ENCODE measurements at regions not wholly inside any gene's neighbourhood (a gene's known extent, or its start where the extent isn't known, plus 50 kb on each side); places are given as distances from the start of the nearest gene placed in this dataset.

DNA sequence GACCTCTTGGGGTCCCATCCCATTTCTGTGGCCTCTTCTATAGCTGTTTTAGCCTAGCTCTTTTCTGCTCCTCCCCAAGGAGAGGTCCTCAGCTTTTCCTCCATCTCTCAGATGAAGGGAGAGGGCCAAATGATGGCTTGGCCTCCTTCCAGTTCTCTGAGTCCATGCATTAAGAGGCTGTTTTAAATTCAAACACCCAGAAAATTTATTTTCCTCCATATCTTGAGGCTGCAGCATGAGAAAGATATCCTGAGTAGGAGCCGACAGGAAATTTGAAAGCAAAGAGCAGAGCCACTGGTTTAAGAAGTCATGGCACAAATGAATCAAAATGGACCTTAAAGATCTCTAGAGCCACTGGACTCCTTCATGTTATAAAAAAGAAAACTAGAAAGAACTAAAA lies 558.8 kb downstream of the MID1IP1 start:
- no peak for DNase-seq

DNA sequence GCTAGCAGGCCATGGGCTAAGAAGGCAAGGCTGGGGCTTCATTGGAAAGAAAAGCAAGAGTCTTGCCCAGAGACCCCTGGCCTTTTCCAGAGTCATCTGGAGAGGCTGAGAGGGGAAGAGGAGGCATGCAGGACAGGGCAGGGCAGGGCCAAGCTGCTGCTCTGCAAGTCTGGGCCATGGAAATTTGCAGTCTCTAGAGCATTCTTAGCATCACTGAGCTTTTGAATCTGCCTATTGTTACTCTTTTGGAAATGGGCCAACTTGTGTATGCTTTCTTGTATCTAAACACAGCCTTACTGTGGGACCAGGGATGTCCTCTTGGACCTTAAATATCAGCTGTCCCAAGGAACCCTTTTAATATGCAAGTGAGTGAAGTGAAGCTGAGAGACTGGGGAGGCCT lies 560.5 kb downstream of the MID1IP1 start:
- DNase-seq: no peak

DNA sequence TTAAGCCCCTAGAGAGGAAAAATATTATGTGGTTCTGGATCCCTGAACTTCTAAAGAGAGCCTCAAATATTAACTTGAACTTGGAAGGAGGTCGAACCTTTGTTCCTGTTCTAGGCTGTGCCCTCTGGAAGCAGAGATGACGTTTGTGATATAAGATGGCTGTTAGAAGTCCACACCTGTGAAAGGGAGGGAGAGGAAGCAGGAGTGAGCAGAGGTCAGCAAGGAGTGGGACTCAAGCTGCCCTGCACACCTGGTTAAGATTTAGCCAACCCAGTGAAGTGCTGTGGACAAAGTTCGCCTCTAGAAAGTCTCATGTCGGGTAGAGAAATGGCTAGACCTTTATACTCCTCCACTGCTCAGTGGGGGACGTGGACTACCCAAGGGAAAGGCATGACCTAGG lies 566.2 kb downstream of the MID1IP1 start:
- no peak for DNase-seq

DNA sequence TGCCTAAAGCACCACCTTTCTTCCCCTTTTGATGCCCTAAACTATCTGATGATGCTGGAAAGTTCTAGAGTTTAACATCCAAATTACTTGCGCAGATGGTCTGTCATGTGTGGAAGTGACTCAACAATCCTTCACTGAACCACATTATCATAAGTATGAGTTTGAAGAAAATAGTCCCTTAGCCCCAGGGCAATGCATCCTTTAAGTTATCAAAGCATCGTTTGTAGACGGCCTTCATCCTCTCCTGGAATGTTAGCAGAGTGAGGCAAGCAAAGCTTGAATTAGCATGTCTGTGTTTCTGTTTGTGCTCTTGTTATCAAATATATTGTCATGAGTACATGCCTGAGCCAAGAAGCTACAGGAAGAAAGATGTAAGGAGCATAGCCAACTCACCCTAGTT lies 570.9 kb downstream of the MID1IP1 start:
- DNase-seq: no peak

DNA sequence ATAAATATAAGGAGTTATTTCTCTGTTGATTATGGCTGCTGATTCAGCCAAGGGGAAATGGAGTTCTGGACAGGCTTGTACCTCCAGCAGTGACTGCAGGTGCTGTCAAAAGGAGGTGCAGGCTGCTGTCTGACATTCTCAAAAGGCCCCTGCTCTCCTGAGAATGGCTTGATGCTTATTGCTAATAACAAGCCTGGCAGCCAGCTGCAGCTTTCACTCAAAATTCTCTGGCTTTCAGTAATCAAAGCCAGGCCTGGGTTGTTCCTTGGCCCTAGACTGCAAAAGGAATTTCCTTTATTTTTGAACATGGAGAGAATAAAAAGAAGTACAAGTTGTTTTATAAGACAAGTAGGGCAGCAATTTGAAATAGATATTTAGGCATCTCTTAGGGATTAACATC lies 575.9 kb downstream of the MID1IP1 start:
- DNase-seq: no peak

DNA sequence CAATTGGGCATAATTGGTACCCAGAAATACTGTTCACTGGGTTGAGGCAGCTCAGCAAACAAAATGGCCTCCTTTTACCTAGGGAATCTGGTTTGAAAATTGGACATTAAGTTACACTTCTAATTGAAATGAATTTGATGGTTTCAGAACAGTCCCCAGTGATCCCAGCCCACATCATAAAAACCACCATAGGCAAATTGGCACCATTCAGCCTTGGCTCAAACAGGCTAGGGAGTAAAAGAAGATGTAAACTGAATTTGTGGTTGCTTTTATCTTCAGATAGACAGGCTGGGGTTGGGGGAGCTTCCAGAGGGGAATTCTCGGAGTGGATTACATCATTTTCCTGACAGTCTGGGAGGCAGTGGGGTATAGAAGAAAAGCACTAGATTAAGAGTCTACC lies 576.5 kb downstream of the MID1IP1 start:
- DNase-seq: no peak

DNA sequence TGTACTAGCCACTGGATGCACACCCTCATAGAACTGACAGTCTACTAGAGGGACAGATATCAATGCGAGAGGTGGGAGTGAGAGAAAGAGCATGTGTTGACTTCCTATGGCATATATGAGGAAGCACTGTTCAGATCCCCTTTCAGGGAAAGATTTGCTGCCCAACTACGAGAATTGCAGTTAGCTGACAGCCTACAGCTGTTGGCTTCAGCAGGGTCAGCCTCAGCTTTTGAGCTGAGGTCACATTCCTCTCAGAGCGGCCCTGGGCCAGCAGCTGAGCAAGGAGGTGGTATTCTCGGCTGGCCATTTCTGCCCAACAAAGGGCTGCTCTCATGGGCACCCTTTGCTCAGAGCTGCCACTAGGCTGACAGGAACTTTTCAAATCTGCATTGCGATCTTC lies 580.2 kb downstream of the MID1IP1 start:
- no peak for DNase-seq

DNA sequence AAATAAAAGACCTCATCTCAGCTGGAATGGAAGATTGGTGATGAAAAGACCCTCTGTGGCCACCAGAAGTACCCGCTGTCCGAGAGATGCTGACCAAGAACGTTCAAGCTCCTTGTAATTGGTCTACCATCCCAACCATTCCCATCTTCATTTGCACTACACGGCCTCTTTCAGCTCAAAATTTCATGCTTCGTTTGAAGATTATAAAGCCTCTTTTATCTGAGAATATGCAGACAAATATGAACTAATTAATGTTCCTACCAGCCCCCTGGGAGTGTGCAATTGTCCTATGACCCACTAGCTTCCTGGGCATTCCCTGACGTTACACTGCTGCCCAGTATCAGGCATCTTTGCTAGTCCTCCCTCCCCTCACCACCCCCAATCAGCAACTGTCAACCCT lies 583.7 kb downstream of the MID1IP1 start:
- DNase-seq: no peak

DNA sequence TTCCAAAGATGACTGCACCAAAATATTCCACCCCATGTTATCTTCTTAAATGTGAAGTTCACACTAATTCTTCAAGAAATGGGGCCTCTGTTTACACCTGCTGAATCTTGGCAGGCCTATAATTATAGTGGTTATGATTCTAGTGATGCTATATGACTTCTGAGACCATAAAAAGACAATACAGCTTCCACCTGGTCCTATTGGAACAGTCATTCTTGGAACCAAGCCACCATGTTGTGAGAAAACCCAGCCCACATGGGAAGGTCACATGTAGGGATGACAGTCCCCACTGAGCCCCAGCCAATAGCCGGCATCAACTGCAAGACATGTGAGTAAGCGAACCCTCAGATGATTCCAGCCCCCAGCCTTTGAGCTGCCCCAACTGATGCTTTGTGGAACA lies 587.5 kb downstream of the MID1IP1 start:
- DNase-seq: no peak

DNA sequence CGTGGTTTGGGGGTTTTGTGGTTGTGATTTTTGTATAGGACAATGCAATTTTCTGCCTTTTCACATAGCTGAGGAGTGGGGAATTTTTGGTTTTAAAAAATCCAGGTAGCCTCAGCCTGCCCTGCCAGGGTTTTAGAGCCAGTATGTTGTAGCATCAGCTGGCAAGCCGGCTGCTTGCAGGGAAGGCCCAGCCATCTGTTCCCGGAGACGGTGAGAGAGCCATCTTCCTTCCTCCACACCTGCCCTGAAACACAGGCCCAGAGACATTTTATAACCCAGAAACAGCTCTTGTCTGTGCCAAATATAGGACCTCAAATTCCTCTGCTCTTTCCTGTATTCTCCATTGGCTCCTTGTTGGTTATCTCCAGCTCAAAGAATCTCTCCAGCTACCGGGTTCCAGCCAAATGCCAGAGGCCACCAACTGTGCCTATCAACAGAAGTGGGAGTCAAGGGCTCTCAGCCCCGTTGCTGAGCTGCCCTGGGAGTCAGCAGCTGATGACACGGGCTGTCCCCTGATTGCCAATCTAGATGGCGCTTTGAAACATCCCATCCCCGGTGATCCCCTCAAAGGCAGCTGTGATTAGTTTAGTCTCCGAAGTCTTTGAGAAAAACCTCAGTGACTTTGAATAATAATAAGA lies 595.2 kb downstream of the MID1IP1 start:
- no peak for DNase-seq

DNA sequence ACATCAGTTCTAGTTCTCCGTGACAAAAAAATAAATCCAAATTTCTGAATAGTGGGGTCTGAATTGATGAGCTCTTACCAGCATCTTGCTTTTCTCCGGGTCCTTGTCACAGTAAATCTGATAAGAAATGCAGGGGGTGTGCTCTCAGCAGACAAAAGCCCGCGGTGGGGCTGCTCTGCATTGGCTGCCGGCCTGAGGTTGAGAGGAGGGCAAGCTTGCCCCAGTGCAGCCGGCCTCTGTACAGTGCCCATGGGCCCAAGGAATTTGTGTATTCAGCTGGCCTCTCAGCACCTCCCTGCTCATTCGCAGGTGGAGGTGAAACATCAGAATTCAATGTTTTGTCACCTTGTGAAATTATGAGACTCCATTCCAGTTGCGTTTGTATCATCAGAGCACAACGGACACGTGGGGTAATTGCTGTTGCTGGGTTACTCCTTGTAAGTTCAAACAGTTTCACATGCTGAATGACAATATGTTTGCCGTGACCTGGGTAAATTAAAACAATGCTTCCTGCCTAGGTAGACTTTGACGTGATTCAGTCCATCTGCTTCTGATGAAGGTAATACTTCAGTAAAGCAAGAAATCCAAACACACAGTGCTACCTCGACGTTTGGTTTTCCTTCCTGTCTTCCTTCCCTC lies 596.4 kb downstream of the MID1IP1 start:
- no peak for DNase-seq

DNA sequence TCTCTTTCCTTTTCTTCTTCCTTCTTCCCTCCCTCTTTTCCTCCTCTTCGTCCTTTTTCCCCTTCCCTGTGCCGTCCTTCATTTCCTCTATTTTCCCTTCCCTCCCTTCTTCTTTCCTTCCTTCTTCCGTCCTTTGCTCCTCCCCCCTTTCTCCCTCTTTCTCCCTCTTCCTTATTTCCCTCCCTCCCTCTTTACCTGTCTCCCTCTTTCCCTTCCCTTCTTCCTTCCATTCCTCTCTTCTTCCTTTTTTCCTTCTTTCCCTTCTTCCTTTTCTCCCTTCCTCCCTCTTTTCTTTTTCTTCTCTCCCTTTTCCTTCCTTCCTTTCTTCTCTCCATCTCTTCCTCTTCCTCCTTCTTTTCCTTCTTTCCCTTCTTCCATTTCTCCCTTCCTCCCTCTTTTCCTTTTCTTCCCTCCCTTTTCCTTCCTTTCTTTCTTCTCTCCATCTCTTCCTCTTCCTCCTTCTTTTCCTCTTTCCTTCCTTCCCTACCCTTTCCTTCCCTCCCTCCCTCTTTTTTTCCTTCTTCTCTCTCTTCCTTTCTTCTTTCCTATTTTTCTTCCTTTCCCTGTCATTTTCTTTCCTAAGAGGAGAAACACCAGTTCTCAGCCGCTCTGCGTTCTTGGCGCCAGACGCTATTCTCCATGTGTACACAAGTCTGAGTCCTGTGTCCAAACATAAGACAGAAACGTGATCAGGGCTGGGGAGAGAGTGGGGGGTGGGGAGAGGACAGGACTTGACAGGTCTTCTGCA lies 597.1 kb downstream of the MID1IP1 start:
- no peak for DNase-seq

DNA sequence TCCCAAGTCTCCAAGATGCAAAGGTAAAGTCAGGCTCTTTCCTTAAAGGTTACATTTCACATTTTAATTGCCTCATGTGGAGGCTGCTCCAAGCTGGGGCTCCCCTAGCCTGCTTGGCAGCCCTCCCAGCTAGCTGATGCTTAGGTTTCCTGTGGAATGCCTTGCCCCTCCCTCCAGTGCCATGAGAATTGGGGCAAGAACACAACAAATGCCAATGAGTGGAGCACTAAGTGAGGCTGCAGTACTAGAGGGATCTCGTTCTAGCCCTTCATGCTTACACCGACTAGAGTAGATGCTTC lies 597.7 kb downstream of the MID1IP1 start:
- DNase-seq: no peak

DNA sequence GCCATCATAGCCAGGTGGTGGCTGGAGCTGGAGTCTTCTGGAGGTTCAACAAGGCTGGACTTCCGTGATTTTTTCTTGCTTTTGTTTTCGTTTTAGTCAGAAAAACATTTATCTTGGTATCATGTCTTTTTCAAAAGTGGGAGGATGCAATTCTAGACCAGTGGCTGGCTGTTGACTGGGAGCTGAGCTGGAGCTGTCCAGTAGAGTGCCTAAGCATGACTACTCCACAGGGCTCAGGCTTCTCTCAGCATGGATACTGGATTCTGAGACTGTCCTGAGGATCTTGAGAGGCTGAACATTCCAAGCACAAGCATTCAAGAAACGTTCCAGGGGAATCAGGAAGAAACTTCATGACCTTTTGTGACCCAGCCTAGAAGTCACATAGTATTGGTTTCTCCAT lies 598.1 kb downstream of the MID1IP1 start:
- no peak for DNase-seq

DNA sequence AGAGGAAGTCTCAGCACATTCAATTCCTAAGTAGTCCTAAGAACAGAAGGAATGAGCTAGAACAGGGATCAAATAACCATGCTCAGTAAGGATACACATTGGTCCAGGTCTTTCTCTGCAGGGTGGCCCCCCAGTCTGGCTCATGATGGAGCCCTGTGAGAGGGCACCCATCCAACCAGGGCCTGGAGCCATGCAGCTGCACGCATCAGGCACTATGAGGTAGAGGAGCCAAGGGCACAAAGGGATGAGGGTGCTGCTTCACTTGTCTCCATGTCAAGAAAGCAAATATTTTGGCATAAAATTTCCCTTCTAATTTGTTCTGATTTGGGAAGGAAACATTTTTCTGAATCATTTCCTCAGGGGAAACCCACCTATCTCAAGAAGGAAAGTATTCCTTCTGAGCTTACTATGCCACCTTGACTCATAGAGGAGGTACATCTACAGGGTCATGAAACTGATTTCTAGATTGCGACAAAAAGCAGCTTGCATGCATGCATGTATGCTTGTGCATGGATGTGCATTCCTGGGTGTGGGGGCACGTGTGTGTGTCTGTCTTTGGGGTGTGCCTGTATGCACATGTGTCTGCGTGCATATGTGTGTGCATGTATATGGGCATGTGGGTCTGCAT lies 600.3 kb downstream of the MID1IP1 start:
- DNase-seq: no peak

DNA sequence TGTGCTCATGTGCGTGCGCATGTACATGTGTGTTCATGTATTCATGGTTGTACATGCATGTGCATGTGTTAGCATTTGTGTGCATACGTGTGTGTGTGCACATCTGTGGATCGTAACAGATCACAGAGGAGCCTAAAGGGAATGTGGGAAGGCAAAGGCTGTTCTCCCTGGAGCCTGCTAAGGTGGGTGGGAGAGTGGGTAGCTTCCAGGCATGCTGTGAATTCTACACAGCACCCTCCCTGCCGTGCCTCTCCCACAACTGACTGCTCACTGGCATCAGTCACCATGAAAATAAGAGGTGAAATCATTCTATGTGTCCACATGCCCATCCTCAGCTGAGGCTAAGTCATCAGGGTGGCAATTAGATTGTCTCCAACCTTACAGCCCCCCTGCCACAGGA lies 600.9 kb downstream of the MID1IP1 start:
- no peak for DNase-seq

DNA sequence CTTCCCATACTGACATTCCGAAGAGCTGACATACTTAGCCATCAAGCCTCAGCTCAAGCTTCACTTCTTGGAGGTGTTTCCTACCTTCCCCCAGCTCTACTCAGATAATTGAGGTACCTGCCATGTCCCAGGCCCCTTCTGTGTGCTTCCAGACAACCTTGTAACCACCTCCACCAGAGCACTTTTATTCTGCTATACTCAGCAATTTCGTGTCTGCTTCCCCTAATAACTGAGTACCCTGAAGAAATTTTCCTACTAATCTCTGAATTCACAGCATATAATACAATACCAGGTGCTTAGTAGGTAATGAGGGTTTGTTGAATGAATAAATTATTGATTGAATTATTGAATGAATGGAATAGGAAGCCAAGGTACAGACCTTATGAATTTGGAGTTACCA lies 605.5 kb downstream of the MID1IP1 start:
- DNase-seq: no peak

DNA sequence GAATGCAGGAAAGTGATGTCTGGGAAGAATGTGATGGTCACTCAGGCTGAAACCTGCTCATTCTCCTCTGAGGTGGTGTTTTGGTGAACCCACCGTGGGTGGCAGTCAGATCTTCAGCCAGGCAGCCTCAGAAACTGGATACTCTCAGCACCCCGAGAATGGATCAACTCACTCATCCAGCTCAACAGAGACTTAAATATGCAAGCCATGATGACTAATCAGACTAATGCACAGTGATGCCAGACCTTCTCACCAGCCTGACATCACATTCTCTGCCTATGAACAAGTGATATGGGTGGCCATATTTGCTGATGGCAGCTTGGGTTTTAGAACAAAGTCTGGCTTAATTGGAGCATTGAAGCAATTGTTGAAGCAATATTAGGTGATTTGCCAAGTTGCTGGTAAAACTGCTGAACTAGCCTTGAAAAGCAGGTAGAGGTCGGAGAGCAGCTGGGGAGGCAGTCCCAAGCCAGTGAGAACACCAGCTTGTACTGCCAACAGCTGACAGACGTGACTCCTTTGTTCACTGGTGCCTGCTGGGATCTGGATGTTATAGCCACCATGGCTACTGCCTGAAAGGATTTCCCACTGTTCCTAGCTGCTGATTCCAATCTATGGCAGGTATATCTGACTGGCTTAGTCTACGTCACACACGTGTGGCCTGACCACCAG lies 608.1 kb downstream of the MID1IP1 start:
- no peak for DNase-seq

DNA sequence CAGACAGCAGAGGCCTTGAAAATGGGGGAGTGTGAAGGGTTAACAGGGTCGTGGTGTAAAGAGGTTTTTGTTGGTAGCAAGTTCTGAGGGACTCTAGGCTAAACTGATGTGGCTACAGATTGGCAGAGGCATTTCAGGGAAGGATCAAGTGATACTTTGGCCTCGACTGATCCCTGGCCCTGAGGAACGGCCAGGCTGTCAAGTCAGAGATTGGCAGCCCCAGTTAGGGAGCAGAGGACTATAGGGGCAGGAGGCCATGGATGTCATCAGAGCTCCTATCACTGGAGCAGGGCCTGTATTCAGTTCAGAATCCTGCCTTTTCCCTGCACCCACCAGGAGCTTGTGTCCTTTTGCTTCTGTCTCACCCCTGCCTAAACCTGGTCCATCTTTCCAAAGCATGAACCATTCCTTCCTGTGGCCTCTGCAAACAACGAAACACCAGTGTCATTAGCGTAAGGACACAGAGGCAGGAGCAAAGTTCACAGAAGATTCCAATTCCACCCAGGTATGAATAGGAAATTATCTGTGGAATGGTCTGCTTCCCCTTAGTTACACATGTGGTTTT lies 613.1 kb downstream of the MID1IP1 start:
- no peak for DNase-seq

DNA sequence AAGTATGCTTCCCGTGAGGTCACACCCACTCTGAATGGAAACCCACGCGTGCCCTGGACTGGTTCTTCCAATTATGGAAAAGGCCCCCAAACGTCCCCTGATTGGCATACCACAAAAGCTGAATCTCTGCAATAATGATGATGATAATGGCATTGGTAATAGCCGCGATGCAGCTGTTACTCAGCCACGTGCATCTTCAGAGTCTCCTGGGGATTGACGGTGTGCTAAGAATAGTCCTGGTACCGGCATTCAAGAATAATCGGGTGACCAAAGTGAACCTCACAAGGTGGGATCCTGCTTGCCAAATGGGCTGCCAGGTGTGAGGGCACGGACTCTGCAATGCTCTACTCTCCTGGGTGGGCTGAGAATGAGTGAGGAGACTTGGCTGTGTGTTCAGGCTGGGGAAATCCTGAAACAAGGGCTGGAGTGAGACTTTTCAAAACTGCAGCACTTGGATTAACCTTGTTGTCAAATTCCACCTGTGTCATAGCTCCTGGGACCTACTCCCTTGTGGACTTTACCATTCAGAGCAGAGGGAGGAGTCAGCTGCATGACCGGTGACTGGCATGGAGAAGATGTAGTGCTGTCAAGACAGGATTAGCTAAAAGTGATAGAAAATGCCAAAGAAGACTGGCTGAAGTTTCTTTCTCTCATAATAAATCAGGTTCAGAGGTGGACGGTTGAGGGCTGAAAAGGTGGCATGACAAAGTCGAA lies 615.4 kb downstream of the MID1IP1 start:
- DNase-seq: no peak

DNA sequence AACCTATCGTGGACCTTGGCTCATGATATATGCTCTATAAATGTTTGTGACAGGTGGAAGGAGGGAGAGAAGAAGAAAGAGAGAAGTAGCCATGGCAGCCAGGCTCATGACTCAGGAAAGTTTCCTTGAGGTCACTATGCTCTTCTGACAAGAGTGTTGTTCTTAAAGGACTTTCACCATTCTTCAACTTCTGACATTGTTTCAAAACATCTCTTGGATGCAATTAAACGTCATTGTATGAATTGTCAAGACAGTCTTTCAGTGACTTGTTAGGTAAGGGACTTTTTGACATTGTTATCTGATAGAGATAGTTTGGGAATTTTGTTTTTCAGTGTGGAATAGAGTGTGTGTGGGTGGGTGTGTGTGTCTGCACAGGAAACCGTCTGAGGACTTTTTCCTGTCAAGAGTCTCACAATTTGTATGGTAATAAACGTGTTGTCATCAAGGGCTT lies 617.0 kb downstream of the MID1IP1 start:
- no peak for DNase-seq
